ENCODE measurements at regions not wholly inside any gene's neighbourhood (a gene's known extent, or its start where the extent isn't known, plus 50 kb on each side); places are given as distances from the start of the nearest gene placed in this dataset.

GRCh38 chr16:33059206-33059605 lies 134.8 kb upstream of the TP53TG3C start:
- Histone ChIP-seq H3K18ac (ENCODE audit: extremely low read depth, low read length) (no peak overlapping the region), H2AK5ac (ENCODE audit: low read depth, low read length) (no peak overlapping the region), H2BK12ac (ENCODE audit: low read depth, low read length) (no peak overlapping the region), H3K4ac (replicated peaks; ENCODE audit: insufficient read length, low read depth, low read length) (no peak overlapping the region), H3K27me3 (replicated peaks in 1 of 4; ENCODE audit: control insufficient read depth in 3 of 4, extremely low read depth in 1 of 4, insufficient read depth in 3 of 4, low read length in 3 of 4) (no peaks in the 10 kb centered on the region), H3K79me1 (ENCODE audit: low read depth, low read length) (no peaks in the 10 kb centered on the region), H3K23ac (ENCODE audit: insufficient read length) (no peak overlapping the region), H3K56ac (replicated peaks; ENCODE audit: insufficient read length, low read depth, low read length) (no peak overlapping the region), H2BK120ac (replicated peaks; ENCODE audit: low read depth, low read length) (no peak overlapping the region), H2AFZ (ENCODE audit: low read length) (no peak overlapping the region), H4K91ac (replicated peaks; ENCODE audit: insufficient read length, low read length) (no peak overlapping the region), H3K4me2 (ENCODE audit: insufficient read depth in 1 of 2, low read depth in 2 of 2, low read length in 2 of 2) (no peak overlapping the region), H2BK5ac (ENCODE audit: low read depth, low read length) (no peak overlapping the region), H3K27ac (ENCODE audit: low read depth, low read length) (no peak overlapping the region), H2BK15ac (ENCODE audit: low read length) (no peak overlapping the region), H3K4me3 (ENCODE audit: extremely low read depth in 1 of 4, insufficient read depth in 2 of 4, low read depth in 3 of 4, low read length in 4 of 4) (no peak overlapping the region), H3K79me2 (ENCODE audit: control insufficient read depth in 1 of 2, insufficient read depth in 2 of 2, low read length in 2 of 2) (no peaks in the 10 kb centered on the region), H3K14ac (ENCODE audit: insufficient read length) (no peak overlapping the region), H3K9me3 (ENCODE audit: insufficient read depth in 2 of 2, low read depth in 1 of 2, low read length in 1 of 2) (peaks cover 0 to 10% of the 10 kb centered on the region in 2 experiments; a peak in 1 of 4 replicates), H4K8ac (ENCODE audit: extremely low read depth, insufficient read depth, low read length) (no peak overlapping the region), H2BK20ac (ENCODE audit: low read length) (no peak overlapping the region), H3K23me2 (ENCODE audit: low read depth, low read length) (no peaks in the 10 kb centered on the region), H3K4me1 (replicated peaks in 1 of 4; ENCODE audit: control insufficient read depth in 3 of 4, insufficient read depth in 4 of 4, low read length in 3 of 4) (no peaks in the 10 kb centered on the region), H3K9ac (replicated peaks in 1 of 4; ENCODE audit: extremely low read depth in 1 of 4, low read depth in 3 of 4, low read length in 3 of 4) (no peak overlapping the region), H3K36me3 (ENCODE audit: control insufficient read depth in 2 of 4, insufficient read depth in 4 of 4, low read length in 3 of 4) (no peaks in the 10 kb centered on the region), H4K5ac (ENCODE audit: insufficient read length, low read depth, low read length) (no peak overlapping the region), H4K20me1 (replicated peaks in 1 of 2; ENCODE audit: control insufficient read depth in 1 of 2, insufficient read depth in 2 of 2, low read length in 2 of 2) (no peaks in the 10 kb centered on the region)
- no peak for DNase-seq (ENCODE audit: low read depth in 1 of 2, low spot score in 2 of 2)
- no CpG with 5 or more reads among the region's 44 CpGs for WGBS, 2 experiments (ENCODE audit: extremely low coverage in 1 of 2, insufficient coverage in 1 of 2, insufficient read length in 1 of 2, insufficient replicate concordance in 2 of 2, low coverage in 1 of 2, low lambda C conversion rate in 2 of 2, missing lambda C conversion rate in 1 of 2)
- ChIA-PET CTCF (ENCODE audit: partially characterized antibody) (no interaction called here), POLR2A (ENCODE audit: partially characterized antibody) (no interaction called here)
- no peak for FAIRE-seq
- TF ChIP-seq CBX8 (IDR thresholded peaks at IDR 0.05; ENCODE audit: borderline replicate concordance, low read depth, low read length) (no peak), NRF1 (IDR thresholded peaks at IDR 0.05; ENCODE audit: low read depth, low read length) (no peak), RBBP5 (IDR thresholded peaks at IDR 0.05; ENCODE audit: borderline replicate concordance, low read depth, low read length) (no peak), PHF8 (conservative IDR thresholded peaks at IDR 0.05; ENCODE audit: low read depth, low read length) (no peak), RAD21 (IDR thresholded peaks at IDR 0.05 in 1 of 2, conservative IDR thresholded peaks at IDR 0.05 in 1 of 2; ENCODE audit: low read depth in 2 of 2, low read length in 2 of 2) (no peak), HDAC2 (IDR thresholded peaks at IDR 0.05; ENCODE audit: borderline replicate concordance in 1 of 2, low read depth in 2 of 2, low read length in 2 of 2) (no peak), CHD1 (IDR thresholded peaks at IDR 0.05; ENCODE audit: low read depth, low read length) (no peak), GTF2F1 (IDR thresholded peaks at IDR 0.05; ENCODE audit: borderline replicate concordance, low read depth, low read length) (no peak), USF2 (IDR thresholded peaks at IDR 0.05; ENCODE audit: low read length) (no peak), TBP (IDR thresholded peaks at IDR 0.05; ENCODE audit: low read depth, low read length) (no peak), E2F6 (IDR thresholded peaks at IDR 0.05) (no peak), GABPA (IDR thresholded peaks at IDR 0.05; ENCODE audit: borderline replicate concordance, insufficient read depth, low read length) (no peak)
